Stimulated activated CD4-positive, alpha-beta T cell treated with anti-CD3 and anti-CD28 coated beads, Interleukin-4, amount 100 ng/mL, for 4 hours (primary cell): ENCODE measurements at regions not wholly inside any gene's neighbourhood (a gene's known extent, or its start where the extent isn't known, plus 50 kb on each side); places are given as distances from the start of the nearest gene placed in this dataset.

Source experiments
- DNase-seq, 2 experiments: peaks; one replicate each; pipeline ENCODE4 v3.0.0-alpha.2; 2020

GRCh38 chr3:153680526-153680925 lies 440.7 kb upstream of the ARHGEF26 start:
- no peak for DNase-seq

GRCh38 chr3:153681057-153681456 lies 440.1 kb upstream of the ARHGEF26 start:
- DNase-seq = no peak

GRCh38 chr3:153688301-153689120 lies 432.7 kb upstream of the ARHGEF26 start:
- DNase-seq = no peak

- DNase-seq = no peak
Measured at GRCh38 chr3:153693207-153693606, 428.0 kb upstream of the ARHGEF26 start.

GRCh38 chr3:153702106-153702505 lies 419.1 kb upstream of the ARHGEF26 start:
- no peak for DNase-seq

- DNase-seq = no peak
Measured at GRCh38 chr3:153704115-153704514, 417.1 kb upstream of the ARHGEF26 start.

- DNase-seq = no peak
Measured at GRCh38 chr3:153706706-153707105, 414.5 kb upstream of the ARHGEF26 start.

- DNase-seq = no peak
Measured at GRCh38 chr3:153714016-153714415, 407.2 kb upstream of the ARHGEF26 start.

- no peak for DNase-seq
Measured at GRCh38 chr3:153714588-153715290, 406.5 kb upstream of the ARHGEF26 start.

GRCh38 chr3:153722157-153722556 lies 399.0 kb upstream of the ARHGEF26 start:
- no peak for DNase-seq

GRCh38 chr3:153731071-153731470 lies 390.1 kb upstream of the ARHGEF26 start:
- no peak for DNase-seq

- DNase-seq = no peak
Measured at GRCh38 chr3:153734777-153735551, 386.2 kb upstream of the ARHGEF26 start.

GRCh38 chr3:153740109-153740508 lies 381.1 kb upstream of the ARHGEF26 start:
- no peak for DNase-seq

GRCh38 chr3:153744889-153745288 lies 376.3 kb upstream of the ARHGEF26 start:
- DNase-seq = no peak

GRCh38 chr3:153746211-153746610 lies 375.0 kb upstream of the ARHGEF26 start:
- no peak for DNase-seq

- no peak for DNase-seq
Measured at GRCh38 chr3:153749070-153749610, 372.1 kb upstream of the ARHGEF26 start.

GRCh38 chr3:153752405-153753027 lies 368.7 kb upstream of the ARHGEF26 start:
- no peak for DNase-seq

GRCh38 chr3:153753035-153753434 lies 368.2 kb upstream of the ARHGEF26 start:
- no peak for DNase-seq

GRCh38 chr3:153756816-153757215 lies 364.4 kb upstream of the ARHGEF26 start:
- DNase-seq = no peak

- no peak for DNase-seq
Measured at GRCh38 chr3:153757839-153758238, 363.4 kb upstream of the ARHGEF26 start.

- DNase-seq = no peak
Measured at GRCh38 chr3:153760948-153761347, 360.2 kb upstream of the ARHGEF26 start.

- DNase-seq = no peak
Measured at GRCh38 chr3:153762411-153763235, 358.6 kb upstream of the ARHGEF26 start.
